ENCODE measurements at regions not wholly inside any gene's neighbourhood (a gene's known extent, or its start where the extent isn't known, plus 50 kb on each side); places are given as distances from the start of the nearest gene placed in this dataset.

- TF ChIP-seq TSHZ2 (CRISPR knock-in tag; IDR thresholded peaks at IDR 0.05) (no peak), PATZ1 (CRISPR knock-in tag; IDR thresholded peaks at IDR 0.05; ENCODE audit: borderline replicate concordance) (no peak), CSRNP3 (CRISPR knock-in tag; IDR thresholded peaks at IDR 0.05) (no peak), ZFP3 (CRISPR knock-in tag; IDR thresholded peaks at IDR 0.05) (no peak), PPARA (CRISPR knock-in tag; IDR thresholded peaks at IDR 0.05; ENCODE audit: borderline replicate concordance) (no peak), TOX (CRISPR knock-in tag; IDR thresholded peaks at IDR 0.05; ENCODE audit: borderline replicate concordance) (no peak), ZC3H10 (CRISPR knock-in tag; IDR thresholded peaks at IDR 0.05) (no peak), GLIS3 (CRISPR knock-in tag; IDR thresholded peaks at IDR 0.05) (no peak), ARNTL (CRISPR knock-in tag; IDR thresholded peaks at IDR 0.05; ENCODE audit: borderline replicate concordance, low read depth) (no peak), ZNF70 (CRISPR knock-in tag; IDR thresholded peaks at IDR 0.05) (no peak), BACH2 (CRISPR knock-in tag; IDR thresholded peaks at IDR 0.05; ENCODE audit: borderline replicate concordance) (no peak), ZFP30 (CRISPR knock-in tag; IDR thresholded peaks at IDR 0.05) (no peak), ISL1 (CRISPR knock-in tag; IDR thresholded peaks at IDR 0.05) (no peak), CREB5 (CRISPR knock-in tag; IDR thresholded peaks at IDR 0.05; ENCODE audit: low read depth) (no peak)
These were observed 222.9 kb upstream of the LMO3 start for GRCh38 chr12:16828891-16829290.

All from SK-N-SH treated with all-trans-retinoic acid at 6 μM for 48 hours (cell line).